SK-N-SH (cell line): ENCODE measurements at regions not wholly inside any gene's neighbourhood (a gene's known extent, or its start where the extent isn't known, plus 50 kb on each side); places are given as distances from the start of the nearest gene placed in this dataset.

Experiments
- CTCF ChIA-PET: fragments of 300-600, 350-600 bp; formaldehyde crosslinking; extraction: SDS; loops from one replicate; lab custom pipeline; 2021; lab: Yijun Ruan, JAX
- POLR2A ChIA-PET: fragments of 350-600 bp; sonication (Branson Sonifier 250); formaldehyde crosslinking; extraction: SDS; loops from one replicate; lab custom pipeline; 2020; ENCODE audit warnings: antibody characterized with exemption, inconsistent platforms; lab: Yijun Ruan, JAX
- DNase-seq: peaks from one replicate; pipeline ENCODE4 v3.0.0; 2012
- H2AFZ ChIP-seq: fragments of 200-600 bp; sonication (generic); 2 replicates; pipeline ENCODE4 v1.8.1; 2016; ENCODE audit warnings: antibody characterized with exemption, mild to moderate bottlenecking, low read depth
- H3F3A ChIP-seq: fragments of 200-600 bp; sonication (generic); replicated peaks from 2 replicates; pipeline ENCODE3; 2016; ENCODE audit warnings: antibody characterized with exemption, mild to moderate bottlenecking; ENCODE audit not compliant: insufficient read depth
- H3K27ac ChIP-seq, 2 experiments: fragments of 200-500 bp in 1 of 2; fragments of 200-600 bp in 1 of 2; sonication (Bioruptor generic) in 1 of 2; sonication (generic), shearing (Covaris generic) in 1 of 2; 2 replicates each; pipeline versions ENCODE4 v1.5.1 to v1.6.1; 2014 to 2016; ENCODE audit warnings: low read depth in 2 of 2, inconsistent platforms in 1 of 2, low read length in 1 of 2, mild to moderate bottlenecking in 1 of 2, mixed read lengths in 1 of 2
- H3K27me3 ChIP-seq: fragments of 200-600 bp; sonication (generic), shearing (Covaris generic); 2 replicates; pipeline ENCODE4 v1.6.1; 2016; ENCODE audit warnings: mixed run types; ENCODE audit not compliant: insufficient read depth
- H3K36me3 ChIP-seq, 2 experiments: fragments of 200-500 bp in 1 of 2; fragments of 200-600 bp in 1 of 2; sonication (Bioruptor generic) in 1 of 2; sonication (generic) in 1 of 2; replicated peaks in 1 of 2; 2 replicates each; pipeline versions ENCODE3 to v1.5.1; 2014 to 2016; ENCODE audit warnings: low read length in 1 of 2, mild to moderate bottlenecking in 1 of 2; ENCODE audit not compliant: insufficient read depth in 2 of 2, control insufficient read depth in 1 of 2
- H3K4me1 ChIP-seq, 2 experiments: fragments of 200-500 bp in 1 of 2; fragments of 200-600 bp in 1 of 2; sonication (Bioruptor generic) in 1 of 2; sonication (generic), shearing (Covaris generic) in 1 of 2; 2 replicates each; pipeline versions ENCODE4 v1.5.1 to v1.6.1; 2014 to 2016; ENCODE audit warnings: low read depth in 1 of 2, low read length in 1 of 2, mixed run types in 1 of 2; ENCODE audit not compliant: insufficient read depth in 2 of 2, control insufficient read depth in 1 of 2
- H3K4me2 ChIP-seq: fragments of 200-600 bp; sonication (generic), shearing (Covaris generic); 2 replicates; pipeline ENCODE4 v1.6.1; 2017; ENCODE audit warnings: mixed run types
- H3K4me3 ChIP-seq, 2 experiments: fragments of 200-500 bp in 1 of 2; fragments of 200-600 bp in 1 of 2; sonication (Bioruptor generic) in 1 of 2; sonication (generic), shearing (Covaris generic) in 1 of 2; 2 replicates each; pipeline versions ENCODE4 v1.5.1 to v1.8.1; 2014 to 2016; ENCODE audit warnings: low read depth in 2 of 2, inconsistent platforms in 1 of 2, low read length in 1 of 2, mild to moderate bottlenecking in 1 of 2, mixed read lengths in 1 of 2, moderate library complexity in 1 of 2
- H3K79me2 ChIP-seq: fragments of 200-600 bp; sonication (generic); 2 replicates; pipeline ENCODE4 v1.8.1; 2017; ENCODE audit warnings: mild to moderate bottlenecking; ENCODE audit not compliant: insufficient read depth
- H3K9ac ChIP-seq: fragments of 200-600 bp; sonication (generic); 2 replicates; pipeline ENCODE4 v1.6.1; 2017; ENCODE audit warnings: mixed run types
- H3K9me2 ChIP-seq: fragments of 200-600 bp; sonication (generic); 2 replicates; pipeline ENCODE4 v1.6.1; 2017; ENCODE audit warnings: mixed run types
- H3K9me3 ChIP-seq: fragments of 200-600 bp; sonication (generic); 2 replicates; pipeline ENCODE4 v1.6.1; 2017; ENCODE audit warnings: mixed run types, mild to moderate bottlenecking, moderate library complexity
- H4K20me1 ChIP-seq: fragments of 200-600 bp; sonication (generic); 2 replicates; pipeline ENCODE4 v1.6.1; 2017; ENCODE audit warnings: mild to moderate bottlenecking, mixed run types; ENCODE audit not compliant: insufficient read depth
- ELF1 ChIP-seq: IDR thresholded peaks from 2 replicates; pipeline ENCODE4 v1.4.0; 2012
- EZH2phosphoT487 ChIP-seq: fragments of 200-600 bp; sonication (generic); IDR thresholded peaks from 2 replicates; pipeline ENCODE4 v1.6.1; 2017; ENCODE audit warnings: low read depth, mixed run types, mild to moderate bottlenecking, antibody characterized with exemption, moderate library complexity, borderline replicate concordance
- FOSL2 ChIP-seq: IDR thresholded peaks from 2 replicates; pipeline ENCODE4 v1.4.0; 2012; ENCODE audit warnings: low read depth, mild to moderate bottlenecking, moderate library complexity, borderline replicate concordance
- FOXM1 ChIP-seq: IDR thresholded peaks from 2 replicates; pipeline ENCODE4 v1.4.0; 2012; ENCODE audit warnings: low read depth, mild to moderate bottlenecking
- GABPA ChIP-seq: IDR thresholded peaks from 2 replicates; pipeline ENCODE4 v1.4.0; 2012; ENCODE audit warnings: low read depth, mild to moderate bottlenecking
- JUND ChIP-seq: IDR thresholded peaks from 2 replicates; pipeline ENCODE4 v1.4.0; 2012
- MEF2A ChIP-seq: IDR thresholded peaks from 2 replicates; pipeline ENCODE4 v1.4.0; 2012; ENCODE audit warnings: low read depth, borderline replicate concordance
- MXI1 ChIP-seq: IDR thresholded peaks from 2 replicates; pipeline ENCODE4 v1.6.1; 2012; ENCODE audit warnings: mild to moderate bottlenecking, low read depth, low read length, improper control_type of control experiment
- NRF1 ChIP-seq: IDR thresholded peaks from 2 replicates; pipeline ENCODE4 v1.6.1; 2012; ENCODE audit warnings: low read depth, mild to moderate bottlenecking, low read length
- POLR2AphosphoS5 ChIP-seq: IDR thresholded peaks from 2 replicates; pipeline ENCODE4 v1.6.1; 2012; ENCODE audit warnings: low read depth, low read length
- RAD21 ChIP-seq: IDR thresholded peaks from 2 replicates; pipeline ENCODE4 v1.6.1; 2012; ENCODE audit warnings: mild to moderate bottlenecking, low read length
- WGBS: methylation state at CpG from one replicate; pipeline ENCODE4 v1.1.6; 2017; ENCODE audit warnings: low lambda C conversion rate; 5-methylcytosine and 5-hydroxymethylcytosine counted together
- TF ChIP-seq, protein P1 (sequence below): IDR thresholded peaks from 2 replicates; pipeline ENCODE4 v1.4.0; 2012; ENCODE audit warnings: low read depth, borderline replicate concordance
- TF ChIP-seq, protein P2 (sequence below): IDR thresholded peaks from 2 replicates; pipeline ENCODE4 v1.6.1; 2012; ENCODE audit warnings: mild to moderate bottlenecking, low read depth, low read length, moderate library complexity
- TF ChIP-seq, protein P3 (sequence below): fragments of 150-350 bp; IDR thresholded peaks from 2 replicates; pipeline ENCODE4 v1.6.1; 2017; ENCODE audit warnings: antibody characterized with exemption, low read length, low read depth, borderline replicate concordance
- TF ChIP-seq, protein P4 (sequence below): IDR thresholded peaks from 2 replicates; pipeline ENCODE4; 2012
- TF ChIP-seq, protein P5 (sequence below): fragments of 200-600 bp; sonication (generic); IDR thresholded peaks from 2 replicates; pipeline ENCODE4 v1.6.1; 2017; ENCODE audit warnings: antibody characterized with exemption, mild to moderate bottlenecking, moderate library complexity
- TF ChIP-seq, protein P6 (sequence below): IDR thresholded peaks from 2 replicates; pipeline ENCODE4 v1.4.0; 2012; ENCODE audit warnings: low read depth

DNA sequence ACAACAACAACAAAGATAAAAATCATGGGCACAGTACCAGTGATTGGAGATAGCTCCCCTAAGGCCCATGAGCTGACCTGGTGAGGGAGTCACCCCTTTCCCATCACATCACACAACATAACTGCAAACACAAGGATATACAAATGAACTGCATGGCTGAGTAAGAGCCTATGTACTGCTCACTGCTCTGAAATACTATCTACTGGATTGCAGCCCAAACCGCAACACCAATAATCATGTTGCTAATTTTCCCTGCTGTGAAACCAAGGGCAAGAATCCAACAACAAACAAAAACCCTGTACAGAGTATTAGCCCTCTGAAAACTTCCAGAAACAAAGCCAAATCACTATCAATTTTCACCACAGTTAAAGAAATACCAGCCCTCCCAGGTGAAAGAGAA lies 1893.2 kb downstream of the PCDH9 start:
- Histone ChIP-seq H3K9me3 (no peaks in the 10 kb centered on the region), H3K79me2 (no peaks in the 10 kb centered on the region), H3K4me1 (no peaks in the 10 kb centered on the region), H3K9ac (no peak overlapping the region), H3K27me3 (no peaks in the 10 kb centered on the region), H3F3A (peaks cover 3% of the 10 kb centered on the region), H3K9me2 (no peaks in the 10 kb centered on the region), H3K27ac (no peak overlapping the region), H3K36me3 (no peaks in the 10 kb centered on the region), H3K4me3 (no peak overlapping the region), H4K20me1 (no peaks in the 10 kb centered on the region), H2AFZ (no peak overlapping the region), H3K4me2 (no peak overlapping the region)
- ChIA-PET POLR2A (no interaction called here), CTCF (interaction anchor here (1.0 kb wide), 1 partner anchor 9 kb away, joined by 3 read pairs; no protein-coding TSS in a partner anchor)
- no peak for DNase-seq
- no peak for TF ChIP-seq MXI1
- TF ChIP-seq, protein P1, sequence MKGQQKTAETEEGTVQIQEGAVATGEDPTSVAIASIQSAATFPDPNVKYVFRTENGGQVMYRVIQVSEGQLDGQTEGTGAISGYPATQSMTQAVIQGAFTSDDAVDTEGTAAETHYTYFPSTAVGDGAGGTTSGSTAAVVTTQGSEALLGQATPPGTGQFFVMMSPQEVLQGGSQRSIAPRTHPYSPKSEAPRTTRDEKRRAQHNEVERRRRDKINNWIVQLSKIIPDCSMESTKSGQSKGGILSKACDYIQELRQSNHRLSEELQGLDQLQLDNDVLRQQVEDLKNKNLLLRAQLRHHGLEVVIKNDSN: no peak
- TF ChIP-seq NRF1: no peak
- TF ChIP-seq, protein P2, sequence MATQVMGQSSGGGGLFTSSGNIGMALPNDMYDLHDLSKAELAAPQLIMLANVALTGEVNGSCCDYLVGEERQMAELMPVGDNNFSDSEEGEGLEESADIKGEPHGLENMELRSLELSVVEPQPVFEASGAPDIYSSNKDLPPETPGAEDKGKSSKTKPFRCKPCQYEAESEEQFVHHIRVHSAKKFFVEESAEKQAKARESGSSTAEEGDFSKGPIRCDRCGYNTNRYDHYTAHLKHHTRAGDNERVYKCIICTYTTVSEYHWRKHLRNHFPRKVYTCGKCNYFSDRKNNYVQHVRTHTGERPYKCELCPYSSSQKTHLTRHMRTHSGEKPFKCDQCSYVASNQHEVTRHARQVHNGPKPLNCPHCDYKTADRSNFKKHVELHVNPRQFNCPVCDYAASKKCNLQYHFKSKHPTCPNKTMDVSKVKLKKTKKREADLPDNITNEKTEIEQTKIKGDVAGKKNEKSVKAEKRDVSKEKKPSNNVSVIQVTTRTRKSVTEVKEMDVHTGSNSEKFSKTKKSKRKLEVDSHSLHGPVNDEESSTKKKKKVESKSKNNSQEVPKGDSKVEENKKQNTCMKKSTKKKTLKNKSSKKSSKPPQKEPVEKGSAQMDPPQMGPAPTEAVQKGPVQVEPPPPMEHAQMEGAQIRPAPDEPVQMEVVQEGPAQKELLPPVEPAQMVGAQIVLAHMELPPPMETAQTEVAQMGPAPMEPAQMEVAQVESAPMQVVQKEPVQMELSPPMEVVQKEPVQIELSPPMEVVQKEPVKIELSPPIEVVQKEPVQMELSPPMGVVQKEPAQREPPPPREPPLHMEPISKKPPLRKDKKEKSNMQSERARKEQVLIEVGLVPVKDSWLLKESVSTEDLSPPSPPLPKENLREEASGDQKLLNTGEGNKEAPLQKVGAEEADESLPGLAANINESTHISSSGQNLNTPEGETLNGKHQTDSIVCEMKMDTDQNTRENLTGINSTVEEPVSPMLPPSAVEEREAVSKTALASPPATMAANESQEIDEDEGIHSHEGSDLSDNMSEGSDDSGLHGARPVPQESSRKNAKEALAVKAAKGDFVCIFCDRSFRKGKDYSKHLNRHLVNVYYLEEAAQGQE: no peak
- TF ChIP-seq RAD21: no peak
- TF ChIP-seq, protein P3, sequence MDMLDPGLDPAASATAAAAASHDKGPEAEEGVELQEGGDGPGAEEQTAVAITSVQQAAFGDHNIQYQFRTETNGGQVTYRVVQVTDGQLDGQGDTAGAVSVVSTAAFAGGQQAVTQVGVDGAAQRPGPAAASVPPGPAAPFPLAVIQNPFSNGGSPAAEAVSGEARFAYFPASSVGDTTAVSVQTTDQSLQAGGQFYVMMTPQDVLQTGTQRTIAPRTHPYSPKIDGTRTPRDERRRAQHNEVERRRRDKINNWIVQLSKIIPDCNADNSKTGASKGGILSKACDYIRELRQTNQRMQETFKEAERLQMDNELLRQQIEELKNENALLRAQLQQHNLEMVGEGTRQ: no peak
- TF ChIP-seq, protein P4, sequence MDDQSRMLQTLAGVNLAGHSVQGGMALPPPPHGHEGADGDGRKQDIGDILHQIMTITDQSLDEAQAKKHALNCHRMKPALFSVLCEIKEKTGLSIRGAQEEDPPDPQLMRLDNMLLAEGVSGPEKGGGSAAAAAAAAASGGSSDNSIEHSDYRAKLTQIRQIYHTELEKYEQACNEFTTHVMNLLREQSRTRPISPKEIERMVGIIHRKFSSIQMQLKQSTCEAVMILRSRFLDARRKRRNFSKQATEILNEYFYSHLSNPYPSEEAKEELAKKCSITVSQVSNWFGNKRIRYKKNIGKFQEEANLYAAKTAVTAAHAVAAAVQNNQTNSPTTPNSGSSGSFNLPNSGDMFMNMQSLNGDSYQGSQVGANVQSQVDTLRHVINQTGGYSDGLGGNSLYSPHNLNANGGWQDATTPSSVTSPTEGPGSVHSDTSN: no peak
- TF ChIP-seq, protein P5, sequence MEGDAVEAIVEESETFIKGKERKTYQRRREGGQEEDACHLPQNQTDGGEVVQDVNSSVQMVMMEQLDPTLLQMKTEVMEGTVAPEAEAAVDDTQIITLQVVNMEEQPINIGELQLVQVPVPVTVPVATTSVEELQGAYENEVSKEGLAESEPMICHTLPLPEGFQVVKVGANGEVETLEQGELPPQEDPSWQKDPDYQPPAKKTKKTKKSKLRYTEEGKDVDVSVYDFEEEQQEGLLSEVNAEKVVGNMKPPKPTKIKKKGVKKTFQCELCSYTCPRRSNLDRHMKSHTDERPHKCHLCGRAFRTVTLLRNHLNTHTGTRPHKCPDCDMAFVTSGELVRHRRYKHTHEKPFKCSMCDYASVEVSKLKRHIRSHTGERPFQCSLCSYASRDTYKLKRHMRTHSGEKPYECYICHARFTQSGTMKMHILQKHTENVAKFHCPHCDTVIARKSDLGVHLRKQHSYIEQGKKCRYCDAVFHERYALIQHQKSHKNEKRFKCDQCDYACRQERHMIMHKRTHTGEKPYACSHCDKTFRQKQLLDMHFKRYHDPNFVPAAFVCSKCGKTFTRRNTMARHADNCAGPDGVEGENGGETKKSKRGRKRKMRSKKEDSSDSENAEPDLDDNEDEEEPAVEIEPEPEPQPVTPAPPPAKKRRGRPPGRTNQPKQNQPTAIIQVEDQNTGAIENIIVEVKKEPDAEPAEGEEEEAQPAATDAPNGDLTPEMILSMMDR: no peak
- no peak for TF ChIP-seq GABPA
- TF ChIP-seq EZH2phosphoT487: no peak
- TF ChIP-seq ELF1: no peak
- TF ChIP-seq MEF2A: no peak
- TF ChIP-seq, protein P6, sequence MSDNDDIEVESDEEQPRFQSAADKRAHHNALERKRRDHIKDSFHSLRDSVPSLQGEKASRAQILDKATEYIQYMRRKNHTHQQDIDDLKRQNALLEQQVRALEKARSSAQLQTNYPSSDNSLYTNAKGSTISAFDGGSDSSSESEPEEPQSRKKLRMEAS: no peak
- no peak for TF ChIP-seq JUND
- TF ChIP-seq FOSL2: no peak
- TF ChIP-seq FOXM1: no peak
- no peak for TF ChIP-seq POLR2AphosphoS5
- WGBS: 93% methylated on average over 1 of the region's 1 CpG
